CMK (cell line): ENCODE measurements at regions not wholly inside any gene's neighbourhood (a gene's known extent, or its start where the extent isn't known, plus 50 kb on each side); places are given as distances from the start of the nearest gene placed in this dataset.

Source experiments
- DNase-seq: peaks from one replicate; pipeline ENCODE4 v3.0.0-alpha.2; 2010; ENCODE audit warnings: low read depth

DNA sequence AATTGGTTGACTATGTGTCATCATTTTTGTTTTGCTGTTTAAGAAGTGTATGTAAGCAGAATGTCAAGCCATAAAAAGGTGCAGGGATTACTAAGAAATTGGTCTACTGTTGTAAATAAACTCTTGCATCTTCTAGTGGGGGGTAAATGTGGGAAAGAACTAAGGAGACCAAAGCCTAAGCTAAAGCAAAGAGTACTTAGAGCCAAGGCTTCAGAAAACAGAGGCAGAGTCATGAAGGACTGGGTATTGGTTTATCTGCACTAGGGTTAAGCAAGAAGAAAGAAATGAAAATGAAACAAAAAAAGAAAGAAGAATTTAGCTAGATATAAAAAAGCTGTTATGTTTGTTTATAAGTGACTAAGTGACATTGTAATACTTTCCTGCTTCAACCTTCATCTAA, 628.1 kb downstream of the METTL15 start:
- no peak for DNase-seq

- DNase-seq: no peak
Observed at GRCh38 chr11:28735511-28735910, 627.3 kb downstream of the METTL15 start.

DNA sequence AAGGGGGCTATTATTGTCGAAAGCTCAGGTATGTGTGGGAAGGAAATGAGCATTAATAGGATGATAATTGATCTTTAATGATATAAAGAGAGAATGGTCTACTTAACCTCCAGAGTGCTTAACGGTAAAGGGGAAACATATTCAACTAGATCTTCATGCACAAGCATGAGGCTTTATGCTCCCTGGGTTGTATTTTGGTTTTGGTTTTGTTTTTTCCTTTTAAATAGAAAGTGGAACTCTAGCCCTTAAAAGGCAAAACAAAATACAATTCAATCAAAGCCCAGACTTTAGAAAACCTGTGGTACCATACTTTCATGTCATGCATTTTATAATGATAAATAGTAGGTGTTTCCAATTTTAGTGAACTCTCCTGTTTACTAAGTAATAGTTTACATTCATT, 622.7 kb downstream of the METTL15 start:
- DNase-seq: no peak

GRCh38 chr11:28730336-28730735, 622.1 kb downstream of the METTL15 start:
- no peak for DNase-seq

DNA sequence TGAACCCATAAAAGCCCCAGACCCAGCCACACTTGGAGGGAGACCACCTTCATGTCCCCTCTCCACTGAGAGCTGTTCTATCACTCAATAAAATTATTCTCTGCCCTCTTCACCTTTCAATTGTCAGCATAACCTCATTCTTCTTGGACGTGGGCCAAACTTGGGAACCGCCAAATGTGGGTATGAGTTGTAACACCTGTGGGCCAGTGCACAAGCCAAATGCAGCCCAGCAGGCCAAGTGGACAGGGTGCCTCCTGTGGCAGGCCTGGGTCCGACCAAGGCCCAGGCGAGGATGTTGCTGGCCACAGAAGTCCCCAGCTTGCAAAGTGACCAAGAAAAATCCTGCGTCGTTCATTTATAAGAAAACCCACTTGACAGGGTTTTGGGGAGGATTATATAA, 621.2 kb downstream of the METTL15 start:
- no peak for DNase-seq

GRCh38 chr11:28728666-28729065, 620.5 kb downstream of the METTL15 start:
- DNase-seq: no peak

DNA sequence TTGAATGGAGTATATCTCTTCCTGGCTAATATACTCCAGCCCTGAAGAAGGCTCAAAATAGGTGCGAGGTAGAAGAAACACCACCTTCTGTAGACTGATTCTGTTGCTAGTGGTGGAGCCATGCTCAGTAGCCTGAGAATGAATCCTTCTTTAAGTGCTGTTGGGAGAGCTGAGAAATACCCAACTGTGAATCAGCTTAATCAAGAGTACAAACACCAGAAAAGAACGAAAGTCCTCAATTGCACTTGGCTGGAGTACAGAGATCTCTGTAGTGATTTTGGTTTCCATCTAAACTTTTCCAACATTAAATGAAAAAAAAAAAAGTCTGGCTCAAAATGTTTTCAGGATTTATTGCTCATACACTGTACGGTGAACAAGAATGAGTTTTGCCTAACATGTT, 619.1 kb downstream of the METTL15 start:
- no peak for DNase-seq

- no peak for DNase-seq
Observed at GRCh38 chr11:28726432-28726831, 618.2 kb downstream of the METTL15 start.

DNA sequence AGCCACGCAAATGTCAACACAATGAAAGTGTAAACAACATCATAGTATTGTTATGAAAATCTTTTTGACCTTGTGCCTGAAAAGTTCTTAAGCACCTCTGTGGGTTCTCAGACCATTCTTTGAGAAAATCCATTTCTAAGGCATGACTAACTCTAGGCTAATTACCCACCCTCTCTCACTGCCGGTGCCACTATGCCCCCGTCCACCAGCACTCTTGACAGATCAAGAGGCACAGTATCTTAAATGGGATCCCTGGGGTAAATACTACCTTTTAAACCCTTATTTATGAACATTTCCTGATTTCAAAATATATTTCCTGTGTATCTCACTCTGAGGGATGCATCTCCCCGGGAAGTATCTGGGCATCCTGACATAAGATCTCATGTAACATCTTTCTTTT, 607.5 kb downstream of the METTL15 start:
- DNase-seq: no peak

- DNase-seq: no peak
Observed at GRCh38 chr11:28713850-28714249, 605.7 kb downstream of the METTL15 start.

DNA sequence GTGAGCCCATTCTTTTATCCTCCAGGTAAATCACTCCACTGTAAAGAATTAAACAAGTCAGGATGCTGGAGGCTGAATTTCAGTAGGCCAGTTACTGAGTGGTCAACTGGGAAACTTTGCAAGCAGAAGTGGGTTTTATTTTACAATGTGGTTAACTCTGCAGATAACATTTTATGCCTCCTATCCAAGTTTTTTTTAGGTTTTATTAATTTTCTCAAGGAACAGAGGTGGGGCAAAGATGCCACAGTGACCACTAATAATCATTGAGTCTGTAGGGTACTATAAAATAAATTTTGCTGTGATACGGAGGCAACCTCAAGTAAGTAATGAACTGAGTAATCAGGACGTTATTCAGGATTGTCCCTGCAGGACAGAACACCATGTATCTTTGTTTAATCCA, 599.9 kb downstream of the METTL15 start:
- DNase-seq: no peak

GRCh38 chr11:28704801-28705200, 596.6 kb downstream of the METTL15 start:
- no peak for DNase-seq

- no peak for DNase-seq
Observed at GRCh38 chr11:28703371-28703770, 595.2 kb downstream of the METTL15 start.

GRCh38 chr11:28702871-28703270, 594.7 kb downstream of the METTL15 start:
- DNase-seq: no peak

GRCh38 chr11:28702450-28702790, 594.2 kb downstream of the METTL15 start:
- DNase-seq: no peak

GRCh38 chr11:28701760-28702449, 593.7 kb downstream of the METTL15 start:
- DNase-seq: no peak

- DNase-seq: no peak
Observed at GRCh38 chr11:28699701-28700100, 591.5 kb downstream of the METTL15 start.

DNA sequence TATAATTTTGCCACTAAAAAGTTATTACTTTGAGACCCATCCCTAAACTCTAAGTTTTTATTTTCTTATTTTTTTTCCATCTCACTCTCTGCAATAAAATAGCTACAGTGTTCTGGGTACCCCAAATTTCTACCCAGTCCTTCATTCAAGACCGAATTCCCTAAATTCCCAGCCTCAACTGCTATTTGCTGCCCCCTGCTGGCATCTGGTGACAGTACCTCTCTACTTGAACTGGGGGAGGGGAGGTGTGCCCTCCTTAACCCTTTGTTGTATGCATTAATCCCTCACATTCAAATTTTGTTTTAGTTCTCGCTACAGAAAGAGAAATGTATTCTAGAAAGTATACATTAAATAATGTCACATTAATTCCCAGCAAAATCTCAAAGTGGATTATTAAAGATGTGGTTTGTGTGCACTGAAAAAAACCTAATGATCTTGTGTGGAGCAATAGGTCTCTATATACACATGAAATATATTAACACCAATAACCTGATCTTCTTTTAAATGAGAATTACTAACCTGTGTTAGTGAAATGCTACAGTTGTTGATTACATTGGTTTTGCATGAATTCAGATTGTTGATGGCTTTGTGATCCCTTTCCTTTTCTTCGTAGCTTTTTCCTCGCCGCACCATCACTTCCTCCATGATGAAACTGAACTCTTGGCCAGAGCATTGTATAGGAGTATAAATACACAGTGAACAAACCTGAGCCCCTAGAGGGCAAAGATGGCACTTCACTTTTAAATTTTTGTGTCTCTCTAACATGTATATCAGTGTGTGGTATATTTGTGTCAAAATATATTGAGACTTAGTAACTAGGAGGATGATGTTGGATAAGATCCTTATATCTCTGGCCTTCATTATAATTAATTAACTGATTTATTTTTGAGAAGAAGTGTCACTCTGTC, 590.0 kb downstream of the METTL15 start:
- DNase-seq: peak; percentile 14

DNA sequence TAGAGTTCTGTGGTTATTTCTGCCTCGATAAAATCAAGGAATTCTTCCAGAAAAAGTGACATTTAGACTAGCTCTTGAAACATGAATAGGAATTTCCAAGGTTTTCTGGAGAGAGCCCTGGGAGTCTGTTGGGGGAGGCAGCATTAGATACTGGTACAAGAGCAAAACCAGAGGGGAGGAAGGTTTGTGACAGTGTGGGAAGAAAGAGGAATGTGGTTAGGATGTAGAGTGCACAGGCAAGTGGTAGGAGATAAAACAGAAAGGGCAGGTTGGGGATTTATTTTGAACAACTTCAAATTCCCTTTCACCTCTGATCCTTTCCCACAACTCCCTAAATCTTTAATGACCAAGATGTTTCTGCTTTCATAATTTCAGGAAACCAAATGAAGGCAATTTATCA, 588.4 kb downstream of the METTL15 start:
- DNase-seq: no peak

DNA sequence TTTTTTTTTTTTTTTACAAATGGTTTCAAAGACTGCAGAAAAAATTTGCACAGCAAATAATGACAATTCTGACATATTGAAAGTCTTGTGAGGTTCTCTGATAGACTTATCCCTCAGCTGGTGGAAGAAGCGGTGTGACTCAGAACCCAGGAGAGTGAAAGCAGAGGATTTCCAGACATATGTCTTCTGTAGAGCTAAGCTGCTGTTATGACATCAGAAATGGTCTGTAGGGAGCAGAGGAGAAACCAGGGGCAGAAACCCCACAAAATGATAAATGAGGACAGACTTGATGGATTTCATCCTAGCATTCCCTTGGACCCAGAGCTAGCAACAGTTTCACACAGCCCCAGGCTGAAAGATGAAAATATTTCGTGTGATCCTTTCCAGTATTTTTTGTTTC, 582.6 kb downstream of the METTL15 start:
- no peak for DNase-seq

GRCh38 chr11:28684011-28684586, 575.9 kb downstream of the METTL15 start:
- no peak for DNase-seq

DNA sequence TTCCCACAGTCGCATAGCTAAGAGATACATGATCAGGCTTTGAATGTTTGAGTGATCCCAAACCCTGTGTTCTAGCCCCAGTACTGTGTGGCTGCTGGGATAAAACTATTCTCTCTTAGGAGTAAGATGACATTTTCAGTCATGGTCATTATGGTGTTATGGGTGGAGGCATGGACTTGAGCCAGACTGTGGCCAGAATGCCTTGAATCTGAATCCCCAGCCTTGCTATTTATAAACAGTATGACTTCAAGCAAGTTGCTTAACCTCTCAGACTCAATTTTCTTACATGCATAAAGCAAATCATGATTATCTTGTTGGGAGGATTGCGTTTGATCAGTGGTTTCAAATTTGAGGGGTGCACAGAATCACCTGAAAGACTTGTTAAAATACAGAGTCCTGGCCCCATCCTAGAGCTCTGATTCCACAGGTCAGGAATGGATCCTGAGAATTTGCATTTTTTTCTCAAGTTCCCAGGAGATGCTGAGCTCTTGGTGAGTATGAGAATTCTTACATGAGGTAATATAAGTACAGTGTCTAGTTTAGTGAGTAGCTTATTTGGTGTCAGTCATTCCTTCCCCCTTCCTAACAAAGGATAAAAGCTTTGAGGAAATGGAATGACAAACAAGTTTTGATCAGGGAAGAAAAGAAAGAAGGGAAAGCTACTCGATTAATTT, 571.7 kb downstream of the METTL15 start:
- DNase-seq: no peak

DNA sequence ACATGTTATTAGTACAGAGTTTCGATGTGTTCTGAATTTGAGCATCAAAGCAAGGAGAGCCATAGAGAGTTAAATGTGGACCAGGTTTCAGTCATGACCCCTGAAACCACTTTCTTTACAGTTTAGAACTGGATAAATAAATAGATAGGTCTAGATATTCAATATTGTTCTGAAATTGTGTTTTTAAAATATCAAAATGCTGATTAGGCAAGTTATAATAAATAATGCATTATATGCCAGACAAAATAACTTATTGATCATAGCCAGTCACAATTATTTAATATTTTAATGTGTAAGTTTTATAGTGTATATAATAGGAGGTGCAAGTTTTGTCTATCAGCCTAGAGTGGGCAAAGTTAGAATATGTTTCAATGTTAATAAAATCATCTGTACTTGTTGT, 569.5 kb downstream of the METTL15 start:
- DNase-seq: no peak
